GM19035 (cell line): ENCODE measurements at regions not wholly inside any gene's neighbourhood (a gene's known extent, or its start where the extent isn't known, plus 50 kb on each side); places are given as distances from the start of the nearest gene placed in this dataset.
"Not testable (repeated sequence)": the region's sequence is repeated elsewhere in the genome, so short reads cannot be mapped to it uniquely, and the experiment has no call there.

Experiments used
- ATAC-seq: cut with Tn5 transposase; IDR thresholded peaks from one replicate; pipeline ENCODE4 v1.9.1; 2021; ENCODE audit not compliant: unreplicated experiment

- no peak for ATAC-seq
Observed at GRCh38 chr13:63249411-63250187, 1834.0 kb upstream of the PCDH20 start.

- ATAC-seq: not testable (repeated sequence)
Observed at GRCh38 chr13:63236667-63237396, 1821.2 kb upstream of the PCDH20 start.

GRCh38 chr13:63218596-63218995 is 1802.9 kb upstream of the PCDH20 start:
- ATAC-seq: not testable (repeated sequence)

- ATAC-seq: no peak
Observed at GRCh38 chr13:63209330-63210017, 1793.8 kb upstream of the PCDH20 start.

- no peak for ATAC-seq
Observed at GRCh38 chr13:63208826-63209225, 1793.2 kb upstream of the PCDH20 start.

GRCh38 chr13:63206461-63206860 is 1790.8 kb upstream of the PCDH20 start:
- no peak for ATAC-seq

- no peak for ATAC-seq
Observed at GRCh38 chr13:63201493-63201892, 1785.8 kb upstream of the PCDH20 start.

GRCh38 chr13:63199508-63199907 is 1783.9 kb upstream of the PCDH20 start:
- no peak for ATAC-seq

GRCh38 chr13:63198071-63198470 is 1782.4 kb upstream of the PCDH20 start:
- ATAC-seq: no peak

- ATAC-seq: no peak
Observed at GRCh38 chr13:63195726-63196125, 1780.1 kb upstream of the PCDH20 start.

GRCh38 chr13:63190742-63191141 is 1775.1 kb upstream of the PCDH20 start:
- ATAC-seq: no peak

GRCh38 chr13:63190219-63190618 is 1774.6 kb upstream of the PCDH20 start:
- ATAC-seq: no peak

- ATAC-seq: no peak
Observed at GRCh38 chr13:63189712-63190111, 1774.1 kb upstream of the PCDH20 start.

- no peak for ATAC-seq
Observed at GRCh38 chr13:63184693-63185092, 1769.0 kb upstream of the PCDH20 start.

- no peak for ATAC-seq
Observed at GRCh38 chr13:63175536-63175935, 1759.9 kb upstream of the PCDH20 start.

GRCh38 chr13:63167699-63168337 is 1752.2 kb upstream of the PCDH20 start:
- ATAC-seq: no peak

- ATAC-seq: no peak
Observed at GRCh38 chr13:63166345-63166744, 1750.7 kb upstream of the PCDH20 start.

GRCh38 chr13:63163903-63164302 is 1748.3 kb upstream of the PCDH20 start:
- no peak for ATAC-seq

- ATAC-seq: no peak
Observed at GRCh38 chr13:63161219-63161618, 1745.6 kb upstream of the PCDH20 start.

- no peak for ATAC-seq
Observed at GRCh38 chr13:63156816-63157215, 1741.2 kb upstream of the PCDH20 start.

- no peak for ATAC-seq
Observed at GRCh38 chr13:63149375-63149774, 1733.7 kb upstream of the PCDH20 start.
